ENCODE measurements at regions not wholly inside any gene's neighbourhood (a gene's known extent, or its start where the extent isn't known, plus 50 kb on each side); places are given as distances from the start of the nearest gene placed in this dataset.

DNA sequence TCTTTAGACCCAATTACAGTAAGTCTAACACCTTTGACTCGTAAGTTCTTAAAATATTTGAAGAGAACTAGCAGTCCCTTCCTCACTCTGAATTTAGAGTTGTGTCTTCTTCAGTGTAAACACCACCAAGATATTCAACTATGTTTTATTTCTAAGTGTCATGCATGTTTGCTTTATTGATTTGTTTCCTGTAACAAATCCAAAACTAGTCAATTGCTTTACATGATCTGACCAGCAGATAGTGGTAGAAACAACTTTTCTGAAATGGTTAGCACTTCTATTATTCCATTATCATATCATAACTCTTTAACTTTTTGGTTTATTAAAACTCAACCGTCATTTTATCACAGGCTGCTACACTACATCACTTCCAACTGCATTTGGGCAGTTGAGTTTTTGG lies 90.1 kb downstream of the INHBA start:
- Histone ChIP-seq H3K9me3 (replicated peaks in 1 of 3) (no peaks in the 10 kb centered on the region), H3K27me3 (no peaks in the 10 kb centered on the region), H3K27ac (no peak overlapping the region), H3K4me1 (replicated peaks in 1 of 2) (no peaks in the 10 kb centered on the region), H3K4me3 (no peak overlapping the region), H3K36me3 (replicated peaks in 1 of 2) (no peaks in the 10 kb centered on the region)
- TF ChIP-seq POLR2A (IDR thresholded peaks at IDR 0.05): no peak
- TF ChIP-seq, protein P1, sequence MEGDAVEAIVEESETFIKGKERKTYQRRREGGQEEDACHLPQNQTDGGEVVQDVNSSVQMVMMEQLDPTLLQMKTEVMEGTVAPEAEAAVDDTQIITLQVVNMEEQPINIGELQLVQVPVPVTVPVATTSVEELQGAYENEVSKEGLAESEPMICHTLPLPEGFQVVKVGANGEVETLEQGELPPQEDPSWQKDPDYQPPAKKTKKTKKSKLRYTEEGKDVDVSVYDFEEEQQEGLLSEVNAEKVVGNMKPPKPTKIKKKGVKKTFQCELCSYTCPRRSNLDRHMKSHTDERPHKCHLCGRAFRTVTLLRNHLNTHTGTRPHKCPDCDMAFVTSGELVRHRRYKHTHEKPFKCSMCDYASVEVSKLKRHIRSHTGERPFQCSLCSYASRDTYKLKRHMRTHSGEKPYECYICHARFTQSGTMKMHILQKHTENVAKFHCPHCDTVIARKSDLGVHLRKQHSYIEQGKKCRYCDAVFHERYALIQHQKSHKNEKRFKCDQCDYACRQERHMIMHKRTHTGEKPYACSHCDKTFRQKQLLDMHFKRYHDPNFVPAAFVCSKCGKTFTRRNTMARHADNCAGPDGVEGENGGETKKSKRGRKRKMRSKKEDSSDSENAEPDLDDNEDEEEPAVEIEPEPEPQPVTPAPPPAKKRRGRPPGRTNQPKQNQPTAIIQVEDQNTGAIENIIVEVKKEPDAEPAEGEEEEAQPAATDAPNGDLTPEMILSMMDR (IDR thresholded peaks at IDR 0.05): no peak
- intact Hi-C loops (cut with DNase I): no loop called here
- DNase-seq: no peak
- WGBS, 4 donors: 80 to 87% (median 86%) methylated on average over 2 of the region's 2 CpGs

DNA sequence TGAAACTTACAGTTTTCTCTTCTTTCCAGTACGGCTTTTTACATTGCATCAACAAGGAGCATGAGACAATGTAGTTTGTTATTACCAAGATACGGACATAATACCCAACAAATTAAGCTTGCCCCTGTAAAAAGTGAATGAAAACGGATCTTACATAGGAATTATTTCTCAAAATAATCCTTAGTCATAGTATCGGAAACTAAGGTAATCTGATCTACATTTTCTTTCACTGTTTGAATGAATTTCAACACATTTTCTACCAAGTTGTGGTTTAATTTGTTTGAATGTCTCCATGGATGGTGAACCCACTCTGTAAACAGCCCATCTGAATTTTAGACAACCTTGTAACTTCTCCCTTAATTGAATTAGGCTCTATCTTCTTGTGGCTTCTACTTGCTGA lies 90.5 kb downstream of the INHBA start:
- H3K4me1 ChIP-seq (replicated peaks in 1 of 2): no peaks in the 10 kb centered on the region
- H3K36me3 ChIP-seq (replicated peaks in 1 of 2): no peaks in the 10 kb centered on the region
- no peak for DNase-seq
- H3K4me3 ChIP-seq: no peak overlapping the region
- 84 to 91% (median 85%) methylated on average over 4 of the region's 4 CpGs for WGBS, 4 donors
- no peak overlapping the region for H3K27ac ChIP-seq
- TF ChIP-seq, protein P1 (IDR thresholded peaks at IDR 0.05): no peak
- TF ChIP-seq POLR2A (IDR thresholded peaks at IDR 0.05): no peak
- H3K27me3 ChIP-seq: no peaks in the 10 kb centered on the region
- H3K9me3 ChIP-seq (replicated peaks in 1 of 3): no peaks in the 10 kb centered on the region
- intact Hi-C loops (cut with DNase I): no loop called here

DNA sequence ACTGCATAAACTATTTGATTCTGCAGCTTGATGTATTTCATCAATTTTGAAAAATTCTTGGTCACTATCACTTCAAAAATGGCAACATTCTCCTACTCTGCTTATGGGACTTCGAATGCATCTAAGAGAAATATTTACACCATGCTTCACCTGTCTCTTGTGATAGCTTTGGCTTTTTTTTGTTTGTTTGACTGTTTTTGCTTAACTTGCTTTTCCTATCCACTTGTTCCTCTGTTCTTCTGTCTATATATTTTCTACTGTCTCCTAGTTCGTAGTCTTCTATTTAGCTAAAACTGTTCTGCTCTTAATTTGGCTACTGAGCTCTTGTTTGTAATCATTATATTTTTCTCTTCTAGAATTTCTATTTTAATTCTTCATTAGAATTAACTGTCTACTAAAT lies 94.4 kb downstream of the INHBA start:
- TF ChIP-seq, protein P1 (IDR thresholded peaks at IDR 0.05): no peak
- intact Hi-C loops (cut with DNase I): no loop called here
- H3K27me3 ChIP-seq: no peaks in the 10 kb centered on the region
- H3K9me3 ChIP-seq (replicated peaks in 1 of 3): no peaks in the 10 kb centered on the region
- H3K27ac ChIP-seq: no peak overlapping the region
- WGBS, 4 donors: 76 to 92% (median 88%) methylated on average over 2 of the region's 2 CpGs
- H3K4me1 ChIP-seq (replicated peaks in 1 of 2): no peaks in the 10 kb centered on the region
- no peak for DNase-seq
- no peak overlapping the region for H3K4me3 ChIP-seq
- no peaks in the 10 kb centered on the region for H3K36me3 ChIP-seq (replicated peaks in 1 of 2)

DNA sequence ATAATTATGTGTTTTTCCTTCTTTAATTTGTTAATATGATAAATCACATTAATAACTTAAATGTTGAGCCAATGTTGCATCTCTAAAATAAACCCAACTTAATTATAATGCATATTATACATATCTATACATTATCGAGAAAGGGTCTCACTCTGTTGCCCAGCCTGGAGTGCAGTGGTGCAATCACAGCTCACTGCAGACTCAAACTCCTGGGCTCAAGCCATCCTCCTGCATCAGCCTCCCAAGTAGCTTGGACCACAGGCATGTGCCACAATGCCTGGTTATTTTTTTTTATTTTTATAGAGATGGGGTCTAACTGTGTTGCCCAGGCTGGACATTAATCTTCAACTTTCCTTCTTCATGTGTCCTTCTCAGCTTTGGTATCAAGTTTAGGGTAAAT lies 98.9 kb downstream of the INHBA start:
- no peak overlapping the region for H3K4me3 ChIP-seq
- 78 to 100% (median 93%) methylated on average over 1 of the region's 1 CpG for WGBS, 4 donors
- H3K4me1 ChIP-seq (replicated peaks in 1 of 2): no peaks in the 10 kb centered on the region
- no peak for TF ChIP-seq POLR2A (IDR thresholded peaks at IDR 0.05)
- DNase-seq: no peak
- no peak overlapping the region for H3K27ac ChIP-seq
- intact Hi-C loops (cut with DNase I): no loop called here
- no peaks in the 10 kb centered on the region for H3K27me3 ChIP-seq
- no peaks in the 10 kb centered on the region for H3K36me3 ChIP-seq (replicated peaks in 1 of 2)
- no peaks in the 10 kb centered on the region for H3K9me3 ChIP-seq (replicated peaks in 1 of 3)

GRCh38 chr7:41599760-41600159 lies 103.1 kb downstream of the INHBA start:
- peaks cover 0 to 7% (median 0%) of the 10 kb centered on the region in 3 donors for H3K9me3 ChIP-seq (replicated peaks in 1 of 3)
- no peaks in the 10 kb centered on the region for H3K27me3 ChIP-seq
- intact Hi-C loops (cut with DNase I): no loop called here
- no peak for DNase-seq
- TF ChIP-seq POLR2A (IDR thresholded peaks at IDR 0.05): no peak
- TF ChIP-seq, protein P1 (IDR thresholded peaks at IDR 0.05): no peak
- no peak overlapping the region for H3K4me3 ChIP-seq
- H3K27ac ChIP-seq: no peak overlapping the region
- 65 to 69% (median 66%) methylated on average over 4 of the region's 4 CpGs for whole genome bisulfite sequencing, 4 donors
- no peaks in the 10 kb centered on the region for H3K36me3 ChIP-seq (replicated peaks in 1 of 2)
- H3K4me1 ChIP-seq (replicated peaks in 1 of 2): no peaks in the 10 kb centered on the region
